Heart left ventricle (tissue), 16 donors: ENCODE measurements at regions not wholly inside any gene's neighbourhood (a gene's known extent, or its start where the extent isn't known, plus 50 kb on each side); places are given as distances from the start of the nearest gene placed in this dataset.

Source experiments
- ATAC-seq, 4 donors: fragments of 200-7000 bp; cut with Tn5 transposase; one replicate each; pipeline ENCODE4 v1.9.1; 2020 to 2022; ENCODE audit warnings: moderate library complexity in 4 of 4, mild to moderate bottlenecking in 3 of 4, moderate number of reproducible peaks in 1 of 4
- DNase-seq, 5 donors: peaks; one replicate each; pipeline ENCODE4 v3.0.0-alpha.2; 2020
- H3K27ac ChIP-seq, 12 donors: fragments of 200-600 bp; sonication (generic) in 4 of 12; one replicate each; pipeline versions ENCODE4 v1.5.0 to v1.8.0; 2016 to 2022; ENCODE audit warnings: mild to moderate bottlenecking in 2 of 12
- H3K27me3 ChIP-seq, 9 donors: fragments of 200-600 bp; sonication (generic) in 2 of 9; one replicate each; pipeline versions ENCODE4 v1.5.1 to v1.8.0; 2016 to 2022; ENCODE audit warnings: mild to moderate bottlenecking in 3 of 9
- H3K36me3 ChIP-seq, 9 donors: fragments of 200-600 bp; sonication (generic) in 2 of 9; one replicate each; pipeline versions ENCODE4 v1.5.0 to v1.8.0; 2018 to 2022; ENCODE audit warnings: mild to moderate bottlenecking in 2 of 9
- H3K4me1 ChIP-seq, 12 donors: fragments of 200-600 bp; sonication (generic) in 4 of 12; one replicate each; pipeline versions ENCODE4 v1.5.0 to v1.8.0; 2016 to 2022; ENCODE audit warnings: mild to moderate bottlenecking in 3 of 12
- H3K4me3 ChIP-seq, 12 donors: fragments of 200-600 bp; sonication (generic) in 4 of 12; one replicate each; pipeline versions ENCODE4 v1.5.0 to v1.8.0; 2017 to 2022; ENCODE audit warnings: mild to moderate bottlenecking in 9 of 12, moderate library complexity in 4 of 12
- H3K9me3 ChIP-seq, 12 donors: fragments of 200-600 bp; sonication (generic) in 4 of 12; one replicate each; pipeline versions ENCODE4 v1.5.0 to v1.8.0; 2016 to 2022; ENCODE audit warnings: mild to moderate bottlenecking in 1 of 12
- POLR2A ChIP-seq, 2 donors: fragments of 450-650 bp; IDR thresholded peaks; one replicate each; pipeline ENCODE4 v1.6.1; 2017; ENCODE audit warnings: antibody characterized with exemption in 2 of 2, mild to moderate bottlenecking in 2 of 2, moderate library complexity in 2 of 2
- WGBS, 4 donors: extraction: QIAGEN DNeasy Blood & Tissue Kit in 2 of 4; methylation state at CpG; one replicate each; pipeline versions ENCODE4 v1.1.5 to v1.1.7; 2013 to 2018; 5-methylcytosine and 5-hydroxymethylcytosine counted together
- intact Hi-C, 10 donors: fragments of 100-400 bp; cut with DNase I; formaldehyde crosslinking; loops; one replicate each; pipeline versions ENCODE4 v1.11.1 to v1.14.2; 2022
- TF ChIP-seq, protein P1 (sequence below), 12 donors: fragments of 200-600 bp; sonication (generic) in 4 of 12; IDR thresholded peaks; one replicate each; pipeline versions ENCODE4 v1.5.0 to v1.8.0; 2018 to 2022; ENCODE audit warnings: antibody characterized with exemption in 12 of 12, mild to moderate bottlenecking in 5 of 12
- donor health status: ischemic (EF 13 %, LVEDD 7.1; RV severe dilation, severe dysfunction).
- donor health status: healthy with polysubstance abuse.
- donor health status: DM: no; HTN: yes; CAD: no.
- donor health status: DM: no; HTN: no; CAD: no.
- donor health status: ischemic (EF 25% LVEDD 6.9; RV normal size, moderate dysfunction).
- donor health status: ischemic (EF 25% LVEDD 5.7; RV mildly dilated, moderate dysfunction).
- donor health status: healthy.
- donor health status: DM: yes; HTN: yes; CAD: no.
- donor health status: ischemic (EF 35%, LVEDD 5.7; RV mildly dilated, moderate dysfunction).
- donor health status: nonischemic (EF 11% LVEDD 7.7; RV severe dilation, severe dysfunction).
- donor health status: DM: yes; HTN: yes; CAD: no.
- donor health status: PGD.
- donor health status: ischemic (EF 29% LVEDD 5.4; RV normal size, mild dysfunction).
- donor health status: nonischemic (EF 23%, LVEDD 6.1; RV moderate dilation, normal function).

DNA sequence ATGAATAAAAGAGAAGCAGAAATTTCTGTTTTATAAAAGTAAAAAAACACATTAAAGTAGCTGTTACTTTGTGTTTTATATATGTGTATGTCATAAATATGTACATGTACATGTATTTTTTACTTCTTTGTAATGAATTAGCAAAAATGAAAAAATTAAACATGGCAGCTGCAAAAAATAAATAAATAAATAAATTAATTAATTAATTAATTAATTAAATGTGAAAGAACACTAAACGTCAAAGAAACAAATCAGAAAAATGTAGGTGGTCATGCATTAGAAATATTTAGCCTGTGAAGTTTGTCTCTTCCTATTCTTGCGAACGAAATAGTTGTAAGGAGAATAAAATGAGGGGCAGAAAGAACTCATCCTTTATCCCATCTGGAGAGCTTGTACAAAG is 357.0 kb downstream of the ZIC4 start:
- Histone ChIP-seq H3K27ac (no peak overlapping the region), H3K4me1 (no peaks in the 10 kb centered on the region), H3K4me3 (no peak overlapping the region), H3K9me3 (peaks cover 0 to 19% (median 5%) of the 10 kb centered on the region in 12 donors), H3K36me3 (peaks cover 0 to 2% (median 0%) of the 10 kb centered on the region in 9 donors), H3K27me3 (no peaks in the 10 kb centered on the region)
- no peak for DNase-seq
- intact Hi-C loops, result no loop called here
- 90 to 97% (median 92%) methylated on average over 3 of the region's 3 CpGs for whole genome bisulfite sequencing, 4 donors
- no peak for ATAC-seq
- no peak for TF ChIP-seq POLR2A (IDR thresholded peaks at IDR 0.05)
- TF ChIP-seq, protein P1, sequence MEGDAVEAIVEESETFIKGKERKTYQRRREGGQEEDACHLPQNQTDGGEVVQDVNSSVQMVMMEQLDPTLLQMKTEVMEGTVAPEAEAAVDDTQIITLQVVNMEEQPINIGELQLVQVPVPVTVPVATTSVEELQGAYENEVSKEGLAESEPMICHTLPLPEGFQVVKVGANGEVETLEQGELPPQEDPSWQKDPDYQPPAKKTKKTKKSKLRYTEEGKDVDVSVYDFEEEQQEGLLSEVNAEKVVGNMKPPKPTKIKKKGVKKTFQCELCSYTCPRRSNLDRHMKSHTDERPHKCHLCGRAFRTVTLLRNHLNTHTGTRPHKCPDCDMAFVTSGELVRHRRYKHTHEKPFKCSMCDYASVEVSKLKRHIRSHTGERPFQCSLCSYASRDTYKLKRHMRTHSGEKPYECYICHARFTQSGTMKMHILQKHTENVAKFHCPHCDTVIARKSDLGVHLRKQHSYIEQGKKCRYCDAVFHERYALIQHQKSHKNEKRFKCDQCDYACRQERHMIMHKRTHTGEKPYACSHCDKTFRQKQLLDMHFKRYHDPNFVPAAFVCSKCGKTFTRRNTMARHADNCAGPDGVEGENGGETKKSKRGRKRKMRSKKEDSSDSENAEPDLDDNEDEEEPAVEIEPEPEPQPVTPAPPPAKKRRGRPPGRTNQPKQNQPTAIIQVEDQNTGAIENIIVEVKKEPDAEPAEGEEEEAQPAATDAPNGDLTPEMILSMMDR (IDR thresholded peaks at IDR 0.05), result no peak

DNA sequence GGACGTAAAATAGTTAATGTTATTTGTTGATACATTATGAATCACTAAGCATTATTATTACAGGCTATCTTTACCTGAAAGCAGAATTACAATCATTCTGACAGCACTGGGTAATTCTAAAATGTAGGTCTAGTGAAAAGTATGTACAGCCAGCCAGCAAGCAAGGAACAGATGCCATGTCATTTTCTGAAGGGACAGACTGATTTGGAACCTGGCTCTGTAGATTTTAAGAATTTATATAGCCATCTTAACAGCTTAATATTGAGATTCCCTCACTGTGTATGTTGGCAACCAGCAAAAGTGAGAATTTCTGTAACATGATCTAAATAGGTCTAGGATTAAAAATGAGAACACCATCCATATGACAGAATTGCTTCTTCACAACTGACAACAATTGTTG is 359.4 kb downstream of the ZIC4 start:
- intact Hi-C loops, result no loop called here
- DNase-seq (no peak), ATAC-seq (no peak)
- 86 to 94% (median 92%) methylated on average over 1 of the region's 1 CpG for WGBS, 4 donors
- Histone ChIP-seq H3K36me3 (no peaks in the 10 kb centered on the region), H3K4me3 (no peak overlapping the region), H3K9me3 (peaks cover 0 to 4% (median 0%) of the 10 kb centered on the region in 12 donors), H3K27ac (no peak overlapping the region), H3K27me3 (no peaks in the 10 kb centered on the region), H3K4me1 (no peaks in the 10 kb centered on the region)
- TF ChIP-seq, protein P1 (IDR thresholded peaks at IDR 0.05), result no peak
- TF ChIP-seq POLR2A (IDR thresholded peaks at IDR 0.05), result no peak

DNA sequence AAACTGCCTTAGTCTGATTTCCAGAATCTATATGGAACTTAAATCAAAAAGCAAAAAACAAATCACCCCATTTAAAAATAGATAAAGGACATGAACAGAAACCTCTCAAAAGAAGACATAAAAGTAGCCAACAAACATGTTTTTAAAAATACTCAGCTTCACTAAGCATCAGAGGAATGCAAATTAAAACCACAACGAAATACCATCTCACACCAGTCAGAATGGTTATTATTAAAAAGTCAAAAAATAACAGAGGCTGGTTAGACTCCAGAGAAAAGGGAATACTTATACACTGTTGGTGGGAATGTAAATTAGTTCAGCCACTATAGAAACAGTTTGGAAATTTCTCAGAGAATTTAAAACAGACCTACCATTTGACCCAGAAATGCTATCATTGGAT is 367.9 kb downstream of the ZIC4 start:
- Histone ChIP-seq H3K36me3 (no peaks in the 10 kb centered on the region), H3K27ac (no peak overlapping the region), H3K4me3 (no peak overlapping the region), H3K9me3 (peaks cover 0 to 18% (median 0%) of the 10 kb centered on the region in 12 donors), H3K4me1 (no peaks in the 10 kb centered on the region), H3K27me3 (no peaks in the 10 kb centered on the region)
- intact Hi-C loops, result no loop called here
- ATAC-seq (no peak), DNase-seq (no peak)
- 63 to 78% (median 65%) methylated on average over 1 of the region's 1 CpG for WGBS, 4 donors
- TF ChIP-seq, protein P1 (IDR thresholded peaks at IDR 0.05), result no peak
- no peak for TF ChIP-seq POLR2A (IDR thresholded peaks at IDR 0.05)

DNA sequence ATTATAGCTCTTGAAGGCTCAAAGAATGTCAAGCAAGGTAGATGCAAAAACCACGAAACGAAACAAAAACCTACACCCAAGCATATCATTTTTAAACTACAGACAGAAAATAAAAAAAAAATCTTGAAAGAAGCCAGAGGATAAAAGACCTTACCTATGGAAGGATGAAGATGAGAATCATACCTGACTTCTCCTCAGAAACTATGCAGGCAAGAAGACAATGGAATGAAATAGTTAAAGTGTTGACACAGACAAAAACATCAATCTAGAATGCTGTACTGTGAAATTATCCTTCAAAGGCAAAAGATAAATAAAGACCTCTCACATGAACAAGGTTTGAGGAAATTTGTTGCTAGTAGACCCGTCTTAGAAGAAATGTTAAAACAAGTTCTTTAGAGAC is 372.0 kb downstream of the ZIC4 start:
- intact Hi-C loops, result no loop called here
- H3K4me3 ChIP-seq, result no peak overlapping the region
- peaks cover 0 to 19% (median 0%) of the 10 kb centered on the region in 12 donors for H3K9me3 ChIP-seq
- H3K27ac ChIP-seq, result no peak overlapping the region
- H3K27me3 ChIP-seq, result no peaks in the 10 kb centered on the region
- no peaks in the 10 kb centered on the region for H3K36me3 ChIP-seq
- H3K4me1 ChIP-seq, result no peaks in the 10 kb centered on the region
- DNase-seq (no peak), ATAC-seq (no peak)
- 78 to 81% (median 79%) methylated on average over 3 of the region's 3 CpGs for WGBS, 4 donors
- TF ChIP-seq, protein P1 (IDR thresholded peaks at IDR 0.05), result no peak
- no peak for TF ChIP-seq POLR2A (IDR thresholded peaks at IDR 0.05)
